GM19240 (cell line): ENCODE measurements at regions not wholly inside any gene's neighbourhood (a gene's known extent, or its start where the extent isn't known, plus 50 kb on each side); places are given as distances from the start of the nearest gene placed in this dataset.

Experiments used
- DNase-seq: peaks from one replicate; pipeline ENCODE4 v3.0.0; 2011; ENCODE audit warnings: low spot score; ENCODE audit not compliant: insufficient read length

GRCh38 chr2:129263939-129264338 is 715.5 kb upstream of the RAB6C start:
- no peak for DNase-seq

- DNase-seq = no peak
Measured at GRCh38 chr2:129267559-129267958, 711.9 kb upstream of the RAB6C start.

GRCh38 chr2:129273266-129274037 is 706.0 kb upstream of the RAB6C start:
- no peak for DNase-seq

- no peak for DNase-seq
Measured at GRCh38 chr2:129274038-129274415, 705.4 kb upstream of the RAB6C start.

- no peak for DNase-seq
Measured at GRCh38 chr2:129274918-129275317, 704.5 kb upstream of the RAB6C start.

GRCh38 chr2:129275706-129276105 is 703.8 kb upstream of the RAB6C start:
- DNase-seq = no peak

GRCh38 chr2:129276978-129277584 is 702.4 kb upstream of the RAB6C start:
- DNase-seq = no peak

GRCh38 chr2:129277585-129277981 is 701.9 kb upstream of the RAB6C start:
- no peak for DNase-seq

- DNase-seq = no peak
Measured at GRCh38 chr2:129281791-129282530, 697.5 kb upstream of the RAB6C start.

GRCh38 chr2:129285012-129285411 is 694.5 kb upstream of the RAB6C start:
- DNase-seq = no peak

- no peak for DNase-seq
Measured at GRCh38 chr2:129293326-129293725, 686.1 kb upstream of the RAB6C start.

- DNase-seq = no peak
Measured at GRCh38 chr2:129296396-129296795, 683.1 kb upstream of the RAB6C start.

- DNase-seq = no peak
Measured at GRCh38 chr2:129296806-129297205, 682.7 kb upstream of the RAB6C start.

- no peak for DNase-seq
Measured at GRCh38 chr2:129297430-129297829, 682.0 kb upstream of the RAB6C start.

GRCh38 chr2:129299338-129299737 is 680.1 kb upstream of the RAB6C start:
- no peak for DNase-seq

- DNase-seq = no peak
Measured at GRCh38 chr2:129299756-129300155, 679.7 kb upstream of the RAB6C start.

GRCh38 chr2:129300456-129300855 is 679.0 kb upstream of the RAB6C start:
- DNase-seq = no peak

GRCh38 chr2:129301431-129301913 is 678.0 kb upstream of the RAB6C start:
- DNase-seq = no peak

GRCh38 chr2:129302106-129302505 is 677.4 kb upstream of the RAB6C start:
- DNase-seq = no peak

GRCh38 chr2:129302561-129303183 is 676.8 kb upstream of the RAB6C start:
- DNase-seq = no peak

GRCh38 chr2:129314120-129314519 is 665.3 kb upstream of the RAB6C start:
- no peak for DNase-seq
